Lung (tissue), 11 donors: ENCODE measurements at regions not wholly inside any gene's neighbourhood (a gene's known extent, or its start where the extent isn't known, plus 50 kb on each side); places are given as distances from the start of the nearest gene placed in this dataset.
A peak's percentile ranks its signal among the peaks of the same experiment; 100 is the strongest.

Experiments
- ATAC-seq: fragments of 200-7000 bp; cut with Tn5 transposase; one replicate; pipeline ENCODE4 v1.9.1; 2020; ENCODE audit warnings: moderate number of reproducible peaks; ENCODE audit not compliant: insufficient read depth, low FRiP score
- DNase-seq, 3 donors: peaks; one replicate each; pipeline ENCODE4 v3.0.0-alpha.2; 2013 to 2017
- H3K27ac ChIP-seq, 2 donors: one replicate each; pipeline ENCODE4 v1.5.1; 2013; ENCODE audit warnings: mild to moderate bottlenecking in 2 of 2, moderate library complexity in 2 of 2, control low read depth in 1 of 2, inconsistent platforms in 1 of 2, low read depth in 1 of 2, low read length in 1 of 2
- H3K27me3 ChIP-seq, 3 donors: one replicate each; pipeline ENCODE4 v1.5.1; 2013; ENCODE audit warnings: low read length in 2 of 3; ENCODE audit not compliant: control insufficient read depth in 3 of 3, insufficient read depth in 3 of 3
- H3K36me3 ChIP-seq, 4 donors: one replicate each; pipeline ENCODE4 v1.5.1; 2013; ENCODE audit warnings: low read length in 4 of 4, mild to moderate bottlenecking in 1 of 4, moderate library complexity in 1 of 4; ENCODE audit not compliant: control insufficient read depth in 4 of 4, insufficient read depth in 4 of 4
- H3K4me1 ChIP-seq, 5 donors: one replicate each; pipeline ENCODE4 v1.5.1; 2013; ENCODE audit warnings: low read length in 5 of 5, mild to moderate bottlenecking in 2 of 5, moderate library complexity in 1 of 5; ENCODE audit not compliant: control insufficient read depth in 5 of 5, insufficient read depth in 5 of 5
- H3K4me3 ChIP-seq: one replicate; pipeline ENCODE4 v1.5.1; 2013; ENCODE audit warnings: mild to moderate bottlenecking, control low read depth, moderate library complexity
- H3K9ac ChIP-seq, 2 donors: one replicate each; pipeline ENCODE4 v1.5.1; 2013; ENCODE audit warnings: low read length in 2 of 2, control low read depth in 1 of 2; ENCODE audit not compliant: insufficient read depth in 1 of 2
- H3K9me3 ChIP-seq, 4 donors: one replicate each; pipeline ENCODE4 v1.5.1; 2013; ENCODE audit warnings: low read length in 3 of 4, mild to moderate bottlenecking in 1 of 4, moderate library complexity in 1 of 4; ENCODE audit not compliant: control insufficient read depth in 4 of 4, insufficient read depth in 3 of 4
- WGBS, 2 donors: extraction: QIAGEN DNeasy Blood & Tissue Kit; methylation state at CpG; one replicate each; pipeline ENCODE4 v1.1.7; 2013; 5-methylcytosine and 5-hydroxymethylcytosine counted together
- TF ChIP-seq, protein P1 (sequence below): IDR thresholded peaks from 2 replicates; pipeline ENCODE4 v1.5.1; 2012; ENCODE audit warnings: mild to moderate bottlenecking; ENCODE audit errors: control extremely low read depth, extremely low read depth
- donor health status: control.
- donor health status: control.
- donor health status: Bipolar disorder and iron deficiency.
- donor health status: healthy.
- donor health status: DM: yes; HTN: yes; CAD: no.

GRCh38 chr12:20268121-20268732, 100.1 kb upstream of the PDE3A start:
- Histone ChIP-seq H3K27ac (no peak overlapping the region), H3K9ac (no peak overlapping the region), H3K36me3 (no peaks in the 10 kb centered on the region), H3K27me3 (no peaks in the 10 kb centered on the region), H3K4me1 (peaks cover 0 to 4% (median 0%) of the 10 kb centered on the region in 5 donors), H3K9me3 (no peaks in the 10 kb centered on the region), H3K4me3 (no peak overlapping the region)
- TF ChIP-seq, protein P1, sequence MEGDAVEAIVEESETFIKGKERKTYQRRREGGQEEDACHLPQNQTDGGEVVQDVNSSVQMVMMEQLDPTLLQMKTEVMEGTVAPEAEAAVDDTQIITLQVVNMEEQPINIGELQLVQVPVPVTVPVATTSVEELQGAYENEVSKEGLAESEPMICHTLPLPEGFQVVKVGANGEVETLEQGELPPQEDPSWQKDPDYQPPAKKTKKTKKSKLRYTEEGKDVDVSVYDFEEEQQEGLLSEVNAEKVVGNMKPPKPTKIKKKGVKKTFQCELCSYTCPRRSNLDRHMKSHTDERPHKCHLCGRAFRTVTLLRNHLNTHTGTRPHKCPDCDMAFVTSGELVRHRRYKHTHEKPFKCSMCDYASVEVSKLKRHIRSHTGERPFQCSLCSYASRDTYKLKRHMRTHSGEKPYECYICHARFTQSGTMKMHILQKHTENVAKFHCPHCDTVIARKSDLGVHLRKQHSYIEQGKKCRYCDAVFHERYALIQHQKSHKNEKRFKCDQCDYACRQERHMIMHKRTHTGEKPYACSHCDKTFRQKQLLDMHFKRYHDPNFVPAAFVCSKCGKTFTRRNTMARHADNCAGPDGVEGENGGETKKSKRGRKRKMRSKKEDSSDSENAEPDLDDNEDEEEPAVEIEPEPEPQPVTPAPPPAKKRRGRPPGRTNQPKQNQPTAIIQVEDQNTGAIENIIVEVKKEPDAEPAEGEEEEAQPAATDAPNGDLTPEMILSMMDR = no peak
- ATAC-seq (no peak), DNase-seq (no peak)
- WGBS, 2 donors = 90 to 95% methylated on average over 6 of the region's 6 CpGs

DNA sequence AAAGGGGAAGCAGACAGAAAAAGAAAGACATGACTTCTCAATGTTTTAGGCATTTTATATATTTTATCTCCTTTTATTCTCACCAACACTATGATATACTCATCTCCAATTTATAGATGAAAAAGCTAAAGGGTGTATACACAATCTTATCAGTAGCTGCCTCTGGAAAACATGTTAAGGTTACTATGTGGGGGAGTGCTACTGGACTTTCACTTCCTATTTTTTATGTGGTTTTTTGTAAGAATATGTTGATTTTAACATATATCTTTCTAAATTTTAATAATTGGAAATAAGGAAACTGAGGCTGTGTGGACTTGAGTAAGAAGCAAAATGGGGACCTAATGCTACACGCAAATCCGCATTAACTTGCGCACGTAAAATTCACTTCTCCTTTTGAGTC, 99.6 kb upstream of the PDE3A start:
- no peaks in the 10 kb centered on the region for H3K27me3 ChIP-seq
- no peak overlapping the region for H3K9ac ChIP-seq
- no peak overlapping the region for H3K27ac ChIP-seq
- no peaks in the 10 kb centered on the region for H3K9me3 ChIP-seq
- DNase-seq (no peak), ATAC-seq (no peak)
- TF ChIP-seq, protein P1 = no peak
- no peak overlapping the region for H3K4me3 ChIP-seq
- no peaks in the 10 kb centered on the region for H3K36me3 ChIP-seq
- H3K4me1 ChIP-seq = peaks cover 0 to 7% (median 0%) of the 10 kb centered on the region in 5 donors
- WGBS, 2 donors = 95 to 98% methylated on average over 4 of the region's 4 CpGs

GRCh38 chr12:20269337-20270067, 98.8 kb upstream of the PDE3A start:
- Histone ChIP-seq H3K27ac (peak overlapping the region in 1 of 2 donors; percentile 29), H3K36me3 (no peaks in the 10 kb centered on the region), H3K4me1 (peaks cover 0 to 10% (median 0%) of the 10 kb centered on the region in 5 donors), H3K9me3 (no peaks in the 10 kb centered on the region), H3K9ac (no peak overlapping the region), H3K27me3 (no peaks in the 10 kb centered on the region), H3K4me3 (no peak overlapping the region)
- ATAC-seq (no peak), DNase-seq (no peak)
- WGBS, 2 donors = 73 to 87% methylated on average over 5 of the region's 5 CpGs
- TF ChIP-seq, protein P1 = no peak
